Kidney (tissue), 13 donors: ENCODE measurements at regions not wholly inside any gene's neighbourhood (a gene's known extent, or its start where the extent isn't known, plus 50 kb on each side); places are given as distances from the start of the nearest gene placed in this dataset.

ENCODE experiments used
- DNase-seq, 5 donors: peaks; one replicate each; pipeline ENCODE4 v3.0.0-alpha.2; 2013 to 2020
- FAIRE-seq: peaks from 2 replicates; lab custom pipeline; 2012; peaks lifted over from hg19 to GRCh38; lab: Jason Lieb, UNC
- H3K27ac ChIP-seq, 2 donors: one replicate each; pipeline ENCODE4 v1.7.0; 2013; ENCODE audit warnings: low read depth in 2 of 2, low read length in 2 of 2, inconsistent platforms in 1 of 2
- H3K27me3 ChIP-seq: one replicate; pipeline ENCODE4 v1.7.1; 2013; ENCODE audit warnings: low read length, inconsistent platforms; ENCODE audit not compliant: control insufficient read depth, insufficient read depth
- H3K36me3 ChIP-seq, 3 donors: one replicate each; pipeline versions ENCODE4 v1.7.0 to v1.7.1; 2013; ENCODE audit warnings: low read length in 3 of 3, control low read depth in 1 of 3, inconsistent platforms in 1 of 3; ENCODE audit not compliant: insufficient read depth in 3 of 3, control insufficient read depth in 2 of 3
- H3K4me1 ChIP-seq, 3 donors: one replicate each; pipeline versions ENCODE4 v1.7.0 to v1.7.1; 2013; ENCODE audit warnings: low read length in 3 of 3, inconsistent platforms in 1 of 3, low read depth in 1 of 3; ENCODE audit not compliant: control insufficient read depth in 2 of 3, insufficient read depth in 2 of 3
- H3K4me3 ChIP-seq, 3 donors: one replicate each; pipeline versions ENCODE4 v1.7.0 to v1.8.1; 2013; ENCODE audit warnings: low read length in 3 of 3, control low read depth in 1 of 3, inconsistent platforms in 1 of 3
- H3K9ac ChIP-seq, 3 donors: one replicate each; pipeline versions ENCODE4 v1.7.0 to v1.7.1; 2013; ENCODE audit warnings: low read length in 3 of 3, control low read depth in 1 of 3, inconsistent platforms in 1 of 3
- H3K9me3 ChIP-seq, 3 donors: one replicate each; pipeline versions ENCODE4 v1.7.0 to v1.7.1; 2013; ENCODE audit warnings: low read length in 3 of 3, control low read depth in 1 of 3, inconsistent platforms in 1 of 3; ENCODE audit not compliant: control insufficient read depth in 2 of 3, insufficient read depth in 1 of 3
- intact Hi-C: fragments of 100-400 bp; cut with DNase I; formaldehyde crosslinking; loops from one replicate; pipeline ENCODE4 v1.11.1; 2022
- TF ChIP-seq, protein P1 (sequence below): IDR thresholded peaks from 3 replicates; pipeline ENCODE4 v1.5.1; 2012; ENCODE audit warnings: mild to moderate bottlenecking, moderate library complexity, borderline replicate concordance; ENCODE audit not compliant: insufficient read depth; ENCODE audit errors: extremely low read depth
- donor health status: control.
- donor health status: control.
- donor health status: control.
- donor health status: control.
- donor health status: control.
- donor health status: DM: yes; HTN: yes; CAD: no.
- donor health status: Normal renal cell carcinoma (clear cell type).

DNA sequence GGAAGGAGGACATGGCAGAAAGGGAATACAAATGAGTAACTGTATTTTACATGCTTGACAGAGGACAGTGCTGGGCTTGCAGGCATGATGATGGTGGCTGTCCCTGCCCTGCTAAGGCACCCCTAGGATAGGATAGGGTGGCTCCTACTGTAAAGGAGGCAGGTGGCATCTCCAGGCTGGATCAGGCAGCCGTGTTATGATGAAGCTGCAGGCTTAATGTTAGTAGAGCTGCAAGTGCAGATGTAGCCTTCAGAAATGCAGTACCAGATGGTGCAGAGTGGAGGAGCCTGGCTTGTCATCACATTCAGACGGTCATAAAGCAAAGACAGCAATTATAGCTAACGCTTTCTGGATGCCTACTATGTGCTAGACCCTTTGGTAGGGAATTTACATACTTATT is 287.9 kb upstream of the PODXL start:
- no peak overlapping the region for H3K4me3 ChIP-seq
- no peak for FAIRE-seq
- H3K27ac ChIP-seq = no peak overlapping the region
- peak in 1 of 5 donors; percentile 15 for DNase-seq
- H3K36me3 ChIP-seq = no peaks in the 10 kb centered on the region
- intact Hi-C loops = no loop called here
- no peak overlapping the region for H3K9ac ChIP-seq
- no peaks in the 10 kb centered on the region for H3K9me3 ChIP-seq
- H3K27me3 ChIP-seq = no peaks in the 10 kb centered on the region
- peaks cover 0 to 8% (median 3%) of the 10 kb centered on the region in 3 donors for H3K4me1 ChIP-seq
- TF ChIP-seq, protein P1, sequence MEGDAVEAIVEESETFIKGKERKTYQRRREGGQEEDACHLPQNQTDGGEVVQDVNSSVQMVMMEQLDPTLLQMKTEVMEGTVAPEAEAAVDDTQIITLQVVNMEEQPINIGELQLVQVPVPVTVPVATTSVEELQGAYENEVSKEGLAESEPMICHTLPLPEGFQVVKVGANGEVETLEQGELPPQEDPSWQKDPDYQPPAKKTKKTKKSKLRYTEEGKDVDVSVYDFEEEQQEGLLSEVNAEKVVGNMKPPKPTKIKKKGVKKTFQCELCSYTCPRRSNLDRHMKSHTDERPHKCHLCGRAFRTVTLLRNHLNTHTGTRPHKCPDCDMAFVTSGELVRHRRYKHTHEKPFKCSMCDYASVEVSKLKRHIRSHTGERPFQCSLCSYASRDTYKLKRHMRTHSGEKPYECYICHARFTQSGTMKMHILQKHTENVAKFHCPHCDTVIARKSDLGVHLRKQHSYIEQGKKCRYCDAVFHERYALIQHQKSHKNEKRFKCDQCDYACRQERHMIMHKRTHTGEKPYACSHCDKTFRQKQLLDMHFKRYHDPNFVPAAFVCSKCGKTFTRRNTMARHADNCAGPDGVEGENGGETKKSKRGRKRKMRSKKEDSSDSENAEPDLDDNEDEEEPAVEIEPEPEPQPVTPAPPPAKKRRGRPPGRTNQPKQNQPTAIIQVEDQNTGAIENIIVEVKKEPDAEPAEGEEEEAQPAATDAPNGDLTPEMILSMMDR = no peak

- intact Hi-C loops = no loop called here
- no peak overlapping the region for H3K27ac ChIP-seq
- no peaks in the 10 kb centered on the region for H3K9me3 ChIP-seq
- peak in 4 of 5 donors; percentile 58 to 91 (median 71) for DNase-seq
- H3K9ac ChIP-seq = no peak overlapping the region
- no peaks in the 10 kb centered on the region for H3K36me3 ChIP-seq
- TF ChIP-seq, protein P1 = no peak
- H3K4me3 ChIP-seq = no peak overlapping the region
- peaks cover 0 to 8% (median 3%) of the 10 kb centered on the region in 3 donors for H3K4me1 ChIP-seq
- no peak for FAIRE-seq
- H3K27me3 ChIP-seq = no peaks in the 10 kb centered on the region
Observed at GRCh38 chr7:131843898-131844331, 287.5 kb upstream of the PODXL start.

DNA sequence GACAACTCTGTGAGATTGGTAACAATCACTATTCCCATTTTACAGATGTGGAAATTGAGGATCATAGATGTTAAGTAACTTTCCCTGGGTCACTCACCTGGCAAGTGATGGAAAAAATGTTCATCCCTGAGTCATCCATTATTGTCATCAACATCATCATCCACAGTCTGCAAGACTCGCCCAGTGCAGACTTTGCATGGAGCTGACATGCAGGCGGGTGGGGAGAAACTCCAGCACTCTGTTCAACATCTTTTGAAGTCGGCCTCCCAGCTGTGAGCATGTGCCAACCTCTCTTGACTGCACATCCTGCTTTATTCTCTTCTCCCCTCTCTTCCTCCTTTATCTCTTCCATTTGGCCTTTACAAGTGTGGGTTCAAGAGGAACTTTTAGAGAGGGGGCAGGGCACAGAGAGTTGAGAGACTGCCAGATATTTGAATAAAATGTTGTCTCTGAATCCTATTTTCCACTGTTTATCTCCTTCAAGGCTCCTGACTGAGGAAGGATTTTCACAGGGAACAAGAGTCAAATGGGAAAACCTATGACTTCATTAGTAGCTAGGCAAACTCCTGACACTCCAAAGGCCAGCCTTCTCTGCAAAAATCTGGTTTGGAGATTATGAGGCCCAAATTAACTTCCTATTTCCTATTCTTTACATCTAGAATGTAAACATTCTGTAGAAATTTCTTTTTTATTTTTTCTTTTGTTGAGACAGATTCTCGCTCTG is 283.7 kb upstream of the PODXL start:
- TF ChIP-seq, protein P1 = no peak
- Histone ChIP-seq H3K9ac (no peak overlapping the region), H3K36me3 (no peaks in the 10 kb centered on the region), H3K27ac (no peak overlapping the region), H3K27me3 (no peaks in the 10 kb centered on the region), H3K9me3 (no peaks in the 10 kb centered on the region), H3K4me1 (peaks cover 0 to 8% (median 3%) of the 10 kb centered on the region in 3 donors), H3K4me3 (no peak overlapping the region)
- FAIRE-seq (no peak), DNase-seq (no peak)
- intact Hi-C loops = no loop called here

DNA sequence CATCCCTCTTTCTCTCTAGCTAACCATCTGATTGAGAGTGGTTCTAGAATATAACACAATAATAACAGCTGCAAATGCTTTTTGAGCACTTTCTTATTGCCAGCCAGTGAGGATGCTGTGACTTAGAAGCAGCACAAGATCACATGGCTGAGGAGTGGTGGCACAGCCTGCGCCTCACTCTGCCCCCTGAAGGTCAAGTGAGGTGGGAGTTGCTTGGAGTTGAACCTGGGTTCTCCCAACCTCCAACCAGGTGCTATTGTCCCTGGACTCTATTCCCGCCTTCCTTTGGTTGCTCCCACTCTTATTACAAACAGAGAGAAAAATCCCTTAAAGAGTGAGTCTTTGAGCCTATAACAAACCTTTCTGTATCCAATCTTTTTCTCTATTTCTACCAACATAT is 280.3 kb upstream of the PODXL start:
- Histone ChIP-seq H3K9me3 (no peaks in the 10 kb centered on the region), H3K36me3 (no peaks in the 10 kb centered on the region), H3K9ac (no peak overlapping the region), H3K27ac (no peak overlapping the region), H3K27me3 (no peaks in the 10 kb centered on the region), H3K4me1 (no peaks in the 10 kb centered on the region), H3K4me3 (no peak overlapping the region)
- FAIRE-seq (no peak), DNase-seq (no peak)
- TF ChIP-seq, protein P1 = no peak
- intact Hi-C loops = no loop called here
